HepG2 (cell line): ENCODE measurements at regions not wholly inside any gene's neighbourhood (a gene's known extent, or its start where the extent isn't known, plus 50 kb on each side); places are given as distances from the start of the nearest gene placed in this dataset.

Experiments used
- ATAC-seq: fragments of 200-7000 bp; cut with Tn5 transposase; 3 replicates; pipeline ENCODE4 v1.9.1; 2020; ENCODE audit warnings: mild to moderate bottlenecking, moderate library complexity
- BruUV-seq: library from RNA; stranded (reverse); fragments of 400-500 nt; replicated peaks from 2 replicates; lab custom pipeline; 2021; lab: Mats Ljungman, UMichigan
- CTCF ChIA-PET: fragments of 300-600 bp; formaldehyde crosslinking; extraction: SDS; loops from one replicate; lab custom pipeline; 2021; ENCODE audit warnings: low total read pairs, inconsistent platforms, low intra/inter-chr PET ratio; lab: Yijun Ruan, JAX
- POLR2A ChIA-PET: fragments of 350-600 bp; sonication (Branson Sonifier 250); formaldehyde crosslinking; loops from one replicate; lab custom pipeline; 2020; ENCODE audit warnings: antibody characterized with exemption, inconsistent platforms; lab: Yijun Ruan, JAX
- DNase-seq: peaks from one replicate; pipeline ENCODE4 v3.0.0-alpha.2; 2015; ENCODE audit warnings: low spot score
- FAIRE-seq: peaks from 3 replicates; lab custom pipeline; 2011; peaks lifted over from hg19 to GRCh38; lab: Jason Lieb, UNC
- H2AFZ ChIP-seq: one replicate; pipeline ENCODE4 v1.6.1; 2011; ENCODE audit warnings: low read length, inconsistent platforms
- H3K27ac ChIP-seq: fragments of 300-600 bp; 3 replicates; pipeline ENCODE4 v1.8.0; 2011; ENCODE audit warnings: mixed run types, mild to moderate bottlenecking, mixed read lengths, low read length, inconsistent platforms; ENCODE audit not compliant: insufficient read depth; ENCODE audit errors: extremely low read length
- H3K27me3 ChIP-seq, 2 experiments: fragments of 200-600 bp in 1 of 2; 2 replicates in 1 of 2; 3 replicates in 1 of 2; pipeline versions ENCODE4 v1.6.0 to v1.8.0; 2011; ENCODE audit warnings: low read length in 2 of 2, mild to moderate bottlenecking in 2 of 2, moderate library complexity in 2 of 2, inconsistent platforms in 1 of 2; ENCODE audit not compliant: insufficient read depth in 2 of 2, control insufficient read depth in 1 of 2
- H3K36me3 ChIP-seq, 2 experiments: fragments of 200-600 bp in 1 of 2; replicated peaks in 1 of 2; 2 replicates in 1 of 2; 3 replicates in 1 of 2; pipeline versions ENCODE4 v1.5.1 to v1.8.0; 2011; ENCODE audit warnings: low read length in 2 of 2, inconsistent platforms in 1 of 2; ENCODE audit not compliant: insufficient read depth in 2 of 2, control insufficient read depth in 1 of 2
- H3K4me1 ChIP-seq: 2 replicates; pipeline ENCODE4 v1.5.1; 2012; ENCODE audit warnings: low read length, inconsistent platforms; ENCODE audit not compliant: insufficient read depth
- H3K4me2 ChIP-seq: 2 replicates; pipeline ENCODE4 v1.6.0; 2011; ENCODE audit warnings: low read depth, low read length, inconsistent platforms
- H3K4me3 ChIP-seq, 3 experiments: fragments of 200-600 bp in 1 of 3; sonication (generic), shearing (Covaris generic) in 1 of 3; replicated peaks in 1 of 3; 2 replicates each; pipeline ENCODE4 v1.5.1; 2011 to 2016; ENCODE audit warnings: low read length in 3 of 3, inconsistent platforms in 2 of 3, low read depth in 2 of 3, mild to moderate bottlenecking in 2 of 3, control low read depth in 1 of 3, mixed read lengths in 1 of 3; ENCODE audit not compliant: insufficient read depth in 1 of 3
- H3K79me2 ChIP-seq: one replicate; pipeline ENCODE4 v1.6.1; 2011; ENCODE audit warnings: low read length, inconsistent platforms; ENCODE audit not compliant: insufficient read depth
- H3K9ac ChIP-seq: 2 replicates; pipeline ENCODE4 v1.6.0; 2011; ENCODE audit warnings: mild to moderate bottlenecking, low read depth, low read length, inconsistent platforms; ENCODE audit not compliant: insufficient read depth
- H3K9me3 ChIP-seq: 2 replicates; pipeline ENCODE4 v1.5.1; 2012; ENCODE audit warnings: mild to moderate bottlenecking, low read length
- H4K20me1 ChIP-seq: 2 replicates; pipeline ENCODE4 v1.6.0; 2011; ENCODE audit warnings: inconsistent platforms, mild to moderate bottlenecking, low read length, moderate library complexity; ENCODE audit not compliant: insufficient read depth
- ARHGAP35 ChIP-seq: sonication (generic); formaldehyde crosslinking; IDR thresholded peaks from 2 replicates; pipeline ENCODE4 v1.9.0; 2022; ENCODE audit warnings: mild to moderate bottlenecking, inconsistent platforms, moderate library complexity, missing genetic modification reagents, borderline replicate concordance
- PRDM10 ChIP-seq: sonication (generic); formaldehyde crosslinking; IDR thresholded peaks from 2 replicates; pipeline ENCODE4 v1.4.0; 2020; ENCODE audit warnings: low read depth, missing genetic modification reagents
- ZNF549 ChIP-seq: sonication (generic); formaldehyde crosslinking; IDR thresholded peaks from 2 replicates; pipeline ENCODE4 v1.5.0; 2020; ENCODE audit warnings: missing genetic modification reagents
- WGBS: methylation state at CpG from one replicate; pipeline ENCODE4 v1.1.6; 2017; ENCODE audit warnings: low lambda C conversion rate; 5-methylcytosine and 5-hydroxymethylcytosine counted together
- in situ Hi-C: cut with HindIII; loops from 2 replicates; pipeline ENCODE4 v1.10.0; 2017; ENCODE audit warnings: low pct_unique_long_range_greater_than_20kb; ENCODE audit not compliant: extremely low pct_ligation_motif_present
- intact Hi-C: fragments of 100-400 bp; cut with micrococcal nuclease; formaldehyde crosslinking; loops from one replicate; pipeline ENCODE4 v1.10.0; 2022; ENCODE audit not compliant: unreplicated experiment
- TF ChIP-seq, protein P1 (sequence below): sonication (generic); formaldehyde crosslinking; IDR thresholded peaks from 2 replicates; pipeline ENCODE4 v1.4.0; 2020; ENCODE audit warnings: missing genetic modification reagents

DNA sequence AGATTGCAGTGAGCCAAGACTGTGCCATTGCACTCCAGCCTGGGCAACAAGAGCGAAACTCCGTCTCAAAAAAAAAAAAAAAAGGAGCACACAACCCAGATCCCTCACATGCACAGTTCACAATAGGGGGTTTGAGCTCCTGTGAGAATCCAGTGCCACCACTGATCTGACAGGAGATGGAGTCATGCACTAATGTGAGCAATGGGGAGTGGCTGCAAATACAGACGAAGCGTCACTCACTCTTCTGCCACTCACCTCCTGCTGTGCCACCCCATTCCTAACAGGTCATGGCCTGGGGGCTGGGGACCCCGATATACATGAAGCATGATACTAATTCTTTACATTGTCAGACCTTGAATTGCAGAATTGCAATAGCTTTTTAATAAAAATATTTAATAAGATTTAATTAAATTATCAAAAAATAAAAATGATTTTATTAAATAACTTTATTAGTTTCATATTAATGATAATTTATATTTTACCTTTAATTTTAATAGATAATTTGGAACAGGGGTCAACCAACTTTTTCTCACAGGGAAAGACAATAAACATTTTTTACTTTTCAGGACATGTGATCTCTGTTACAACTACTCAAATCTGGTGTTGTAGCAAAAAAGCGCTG, 171.4 kb downstream of the COPRS start:
- in situ Hi-C loops, result no loop called here
- POLR2A ChIA-PET, result no interaction called here
- no peak for DNase-seq
- no peaks in the 10 kb centered on the region for H3K4me1 ChIP-seq
- CTCF ChIA-PET, result no interaction called here
- TF ChIP-seq ZNF549 (CRISPR knock-in tag) (no peak), ARHGAP35 (CRISPR knock-in tag) (no peak), PRDM10 (CRISPR knock-in tag) (no peak)
- TF ChIP-seq, protein P1, sequence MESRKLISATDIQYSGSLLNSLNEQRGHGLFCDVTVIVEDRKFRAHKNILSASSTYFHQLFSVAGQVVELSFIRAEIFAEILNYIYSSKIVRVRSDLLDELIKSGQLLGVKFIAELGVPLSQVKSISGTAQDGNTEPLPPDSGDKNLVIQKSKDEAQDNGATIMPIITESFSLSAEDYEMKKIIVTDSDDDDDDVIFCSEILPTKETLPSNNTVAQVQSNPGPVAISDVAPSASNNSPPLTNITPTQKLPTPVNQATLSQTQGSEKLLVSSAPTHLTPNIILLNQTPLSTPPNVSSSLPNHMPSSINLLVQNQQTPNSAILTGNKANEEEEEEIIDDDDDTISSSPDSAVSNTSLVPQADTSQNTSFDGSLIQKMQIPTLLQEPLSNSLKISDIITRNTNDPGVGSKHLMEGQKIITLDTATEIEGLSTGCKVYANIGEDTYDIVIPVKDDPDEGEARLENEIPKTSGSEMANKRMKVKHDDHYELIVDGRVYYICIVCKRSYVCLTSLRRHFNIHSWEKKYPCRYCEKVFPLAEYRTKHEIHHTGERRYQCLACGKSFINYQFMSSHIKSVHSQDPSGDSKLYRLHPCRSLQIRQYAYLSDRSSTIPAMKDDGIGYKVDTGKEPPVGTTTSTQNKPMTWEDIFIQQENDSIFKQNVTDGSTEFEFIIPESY (CRISPR knock-in tag), result no peak
- TF ChIP-seq, all 625 proteins: peak for 0
- Histone ChIP-seq H3K27me3 (no peaks in the 10 kb centered on the region), H2AFZ (no peak overlapping the region), H3K9me3 (no peaks in the 10 kb centered on the region), H3K4me3 (no peak overlapping the region), H3K9ac (no peak overlapping the region), H4K20me1 (no peaks in the 10 kb centered on the region), H3K79me2 (no peaks in the 10 kb centered on the region), H3K27ac (no peak overlapping the region), H3K36me3 (no peaks in the 10 kb centered on the region), H3K4me2 (no peak overlapping the region)
- ATAC-seq (no peak), FAIRE-seq (no peak)
- intact Hi-C loops, result no loop called here
- WGBS, result 43% methylated on average over 6 of the region's 6 CpGs
- no TSS peak for BruUV-seq
